ENCODE measurements at regions not wholly inside any gene's neighbourhood (a gene's known extent, or its start where the extent isn't known, plus 50 kb on each side); places are given as distances from the start of the nearest gene placed in this dataset.
A peak's percentile ranks its signal among the peaks of the same experiment; 100 is the strongest.
"Not testable (repeated sequence)": the region's sequence is repeated elsewhere in the genome, so short reads cannot be mapped to it uniquely, and the experiment has no call there.

DNA sequence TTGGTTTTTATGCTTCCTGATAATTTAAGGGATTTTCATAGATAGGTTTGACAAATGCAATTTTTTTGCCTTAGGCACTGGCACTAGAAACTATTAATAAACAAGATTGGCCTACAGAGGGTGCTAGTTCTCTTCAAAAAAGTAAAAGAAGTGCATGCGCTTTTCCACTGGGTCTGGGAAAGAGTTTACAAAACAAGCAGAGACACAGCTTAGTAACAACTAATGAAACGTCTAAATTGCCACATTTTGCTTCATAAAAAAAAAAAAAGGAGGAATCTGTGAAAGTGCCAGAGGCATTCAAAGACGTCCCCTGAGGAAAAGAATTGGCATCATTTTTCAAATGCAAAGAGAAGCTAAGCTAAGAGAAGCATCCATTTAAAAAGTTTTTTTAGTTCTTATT, 58.3 kb upstream of the EEA1 start:
- peak; percentile 91 for DNase-seq (ENCODE audit: low read depth)

DNA sequence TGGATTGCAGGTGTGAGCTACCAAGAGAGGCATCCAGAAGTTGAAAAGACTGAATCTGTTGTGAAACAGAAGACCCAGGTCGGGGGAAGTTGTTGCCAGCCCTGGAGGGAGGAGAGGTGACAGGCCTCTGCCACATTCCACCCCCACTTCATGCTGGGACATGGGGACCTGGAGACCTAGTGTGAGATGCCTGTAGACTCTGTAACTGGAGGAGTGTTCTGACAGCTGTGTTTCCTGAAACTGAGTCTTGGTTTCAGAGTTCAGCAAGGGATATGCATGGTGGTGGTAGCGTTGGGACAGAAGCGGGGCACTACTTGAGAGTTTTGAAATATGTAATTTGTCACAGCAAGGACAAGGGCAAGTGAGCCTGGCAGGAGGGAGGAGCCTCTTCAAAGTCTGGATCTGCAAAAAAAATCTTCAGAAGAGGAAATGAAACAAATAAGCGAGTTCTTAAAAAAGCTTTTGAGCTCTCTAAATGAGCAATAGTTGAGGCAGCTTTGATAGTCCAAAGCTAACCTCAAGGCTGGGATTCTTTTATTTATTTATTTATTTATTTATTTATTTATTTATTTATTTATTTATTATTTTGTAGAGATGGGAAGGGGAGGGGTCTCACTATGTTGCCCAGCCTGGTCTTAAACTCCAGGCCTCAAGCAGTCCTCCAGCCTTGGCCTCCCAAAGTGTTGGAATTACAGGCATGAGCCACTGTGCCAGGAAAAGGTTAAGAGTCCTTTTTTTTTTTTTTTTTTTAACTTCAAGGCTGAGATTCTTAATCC, 58.9 kb upstream of the EEA1 start:
- DNase-seq (ENCODE audit: low read depth): no peak

DNA sequence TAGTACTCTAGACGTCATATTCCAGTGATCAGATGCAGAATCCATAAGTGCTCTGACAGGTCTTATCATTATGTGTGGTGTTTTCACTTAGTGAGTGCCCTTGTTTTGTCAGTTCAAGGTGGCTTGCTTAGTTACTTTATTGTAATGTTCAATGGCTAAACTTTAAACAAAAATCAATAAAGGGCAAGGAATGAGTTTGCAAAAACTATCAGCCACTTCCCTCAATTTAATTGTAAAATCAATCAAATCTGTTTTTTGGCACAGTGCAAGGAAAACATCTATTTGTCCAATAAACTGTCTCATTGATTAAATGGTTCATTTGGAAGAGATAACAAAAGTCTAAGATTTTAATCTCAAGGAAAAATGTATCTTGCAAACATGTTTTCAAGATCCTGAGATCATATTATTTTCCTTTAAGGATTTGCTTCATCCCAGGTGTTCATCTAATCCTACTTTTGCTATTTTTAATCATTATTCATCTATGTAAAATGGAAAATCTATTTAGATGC, 59.6 kb upstream of the EEA1 start:
- no peak for DNase-seq (ENCODE audit: low read depth)

GRCh38 chr12:92989715-92990484, 60.8 kb upstream of the EEA1 start:
- no peak for DNase-seq (ENCODE audit: low read depth)

DNA sequence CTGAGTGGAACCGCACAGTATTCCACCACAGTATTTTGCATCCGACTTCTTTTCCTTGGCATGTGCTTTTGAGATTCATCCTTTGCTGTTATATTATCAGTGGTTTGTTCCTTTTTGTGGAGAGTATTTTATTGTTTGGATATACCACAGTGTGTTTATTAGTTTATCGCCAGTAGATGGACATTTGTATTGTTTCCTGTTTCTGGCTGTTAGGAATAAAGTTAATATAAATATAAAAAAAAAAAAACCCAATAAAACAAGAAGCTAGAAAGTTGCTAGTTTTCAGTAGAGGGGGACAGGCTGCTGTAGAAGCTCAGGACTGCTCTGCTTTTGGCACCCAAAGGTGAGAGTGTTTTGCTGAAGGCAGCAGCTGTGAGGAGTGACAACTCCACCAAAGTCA, 62.0 kb upstream of the EEA1 start:
- no peak for DNase-seq (ENCODE audit: low read depth)

GRCh38 chr12:92992041-92992440, 62.9 kb upstream of the EEA1 start:
- DNase-seq (ENCODE audit: low read depth): peak; percentile 51

DNA sequence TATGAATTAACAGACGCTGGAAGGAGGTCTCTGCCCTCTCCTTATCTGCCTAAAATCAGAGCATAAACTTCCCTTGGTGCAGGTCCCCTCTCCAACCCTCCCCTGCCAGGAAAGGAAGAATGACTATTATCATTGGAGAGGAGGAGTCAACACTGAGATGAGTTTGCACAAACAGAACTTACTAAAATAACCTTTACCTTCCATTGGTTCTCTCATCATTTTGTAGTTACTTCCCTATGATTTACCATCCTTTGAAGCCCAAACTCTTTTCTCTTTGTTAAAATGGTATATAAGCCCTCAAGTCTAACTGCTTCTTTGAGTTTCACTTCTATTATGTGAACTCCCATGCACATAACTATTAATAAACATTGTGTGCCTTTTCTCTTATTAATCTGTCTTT, 64.2 kb upstream of the EEA1 start:
- no peak for DNase-seq (ENCODE audit: low read depth)

GRCh38 chr12:92995258-92995903, 66.3 kb upstream of the EEA1 start:
- no peak for DNase-seq (ENCODE audit: low read depth)

DNA sequence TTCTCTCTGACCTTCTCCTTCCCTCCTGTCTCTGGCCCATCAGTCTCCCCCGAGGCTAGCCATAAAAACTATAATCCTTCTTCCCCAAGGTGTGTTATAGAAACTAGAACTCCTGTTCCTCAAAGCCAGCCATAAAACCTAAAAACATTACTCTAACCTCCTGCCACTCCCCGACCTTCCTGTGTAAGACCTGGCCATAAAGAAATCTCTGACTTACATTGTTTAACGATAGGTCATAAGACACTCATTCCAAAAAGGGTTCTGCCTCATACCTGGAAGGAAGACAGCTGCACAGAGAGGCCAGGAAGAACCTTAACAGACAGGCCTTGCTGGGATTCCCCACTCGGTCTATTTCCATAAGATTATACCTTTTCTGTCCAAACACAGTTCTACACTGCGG, 70.9 kb upstream of the EEA1 start:
- DNase-seq (ENCODE audit: low read depth): no peak

- no peak for DNase-seq (ENCODE audit: low read depth)
Observed at GRCh38 chr12:93001407-93001806, 72.3 kb upstream of the EEA1 start.

DNA sequence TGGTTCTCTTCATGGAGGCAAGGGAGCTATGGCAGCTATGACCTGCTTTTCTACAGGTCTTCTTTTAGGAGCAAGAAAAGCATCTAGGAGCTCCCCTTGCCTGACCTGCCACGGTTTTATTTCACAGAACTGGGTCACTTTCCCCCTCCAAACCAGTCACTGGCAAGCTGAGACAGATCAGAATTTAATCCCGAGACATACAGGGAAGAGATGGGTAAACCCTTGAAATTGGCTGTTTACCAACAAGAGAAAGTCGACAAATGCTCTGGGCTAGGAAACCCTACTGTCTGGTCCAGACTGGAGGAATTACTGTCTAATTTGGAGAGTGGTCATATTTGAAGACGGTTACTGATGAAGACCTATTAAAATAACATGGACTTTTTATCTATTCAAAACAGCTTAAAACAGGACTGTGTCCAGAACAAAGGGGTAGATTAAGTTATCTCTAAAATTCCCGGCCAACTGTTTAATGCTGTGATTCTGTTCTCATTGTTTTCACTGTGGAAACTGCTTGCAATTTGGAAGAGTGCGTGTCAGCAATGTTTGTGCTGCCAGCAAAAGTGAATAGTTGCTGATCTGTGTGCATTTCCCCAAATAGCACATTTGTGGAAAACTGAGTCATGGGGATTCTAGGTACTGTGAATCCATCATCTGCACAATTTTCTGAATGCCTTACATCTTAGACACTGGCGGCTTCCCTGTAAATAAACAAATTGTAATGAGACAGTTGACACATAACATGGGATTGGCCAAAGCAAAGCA, 73.4 kb upstream of the EEA1 start:
- DNase-seq (ENCODE audit: low read depth): peak; percentile 67

DNA sequence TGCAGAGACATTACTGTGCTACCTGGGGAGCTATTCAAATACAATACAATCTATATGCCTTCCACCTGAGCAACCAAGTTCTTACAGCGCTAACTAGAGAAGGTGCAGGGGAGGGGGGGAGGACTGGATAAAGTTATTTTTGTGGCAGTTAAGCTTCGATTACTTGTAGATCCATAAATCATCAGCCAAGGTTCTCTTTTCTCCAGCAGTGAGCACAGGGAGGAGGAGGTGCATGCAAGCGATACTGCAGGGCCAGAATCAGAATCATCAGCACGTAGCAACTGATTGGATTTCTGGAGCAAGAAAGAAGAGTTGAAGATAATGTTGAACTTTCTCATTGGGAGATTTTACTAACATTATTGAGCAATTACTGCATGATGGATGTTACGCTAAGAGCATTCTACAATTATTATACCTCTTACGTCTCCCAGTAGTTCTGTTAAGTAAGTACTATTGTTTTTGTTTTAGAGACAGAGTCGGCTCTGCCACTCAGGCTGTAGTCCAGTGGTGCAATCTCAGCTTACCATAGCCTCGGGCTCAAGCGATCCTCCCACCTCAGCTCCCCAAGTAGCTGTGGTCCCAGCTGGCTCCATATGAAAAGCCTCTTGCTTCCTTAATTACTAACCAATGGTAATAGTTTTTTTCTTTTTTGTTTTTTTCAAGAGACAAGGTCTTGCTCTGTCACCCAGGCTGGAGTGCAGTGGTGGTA, 74.6 kb upstream of the EEA1 start:
- peak; percentile 12 for DNase-seq (ENCODE audit: low read depth)

DNA sequence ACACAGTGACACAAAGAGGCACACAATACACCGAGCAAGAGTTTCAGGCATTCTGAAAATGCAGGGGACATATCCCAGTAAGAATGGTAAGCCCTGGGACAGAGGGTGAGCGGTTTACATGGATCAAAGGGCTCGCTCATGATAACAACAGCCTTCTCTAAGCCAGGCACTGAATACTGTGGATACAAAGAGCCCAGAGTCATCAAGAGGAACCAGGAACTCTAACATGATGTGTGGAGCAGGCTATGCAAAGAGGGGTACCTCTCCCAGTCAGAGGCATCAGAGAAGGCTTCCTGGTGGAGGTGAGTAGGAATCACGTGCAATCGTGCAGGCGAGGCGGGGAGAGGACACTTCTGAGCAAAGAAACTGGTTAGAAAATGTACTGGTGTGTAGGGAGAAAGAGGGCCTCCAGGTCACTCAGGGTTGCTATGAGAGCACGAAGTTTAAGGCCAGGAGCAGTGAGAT, 76.9 kb upstream of the EEA1 start:
- DNase-seq (ENCODE audit: low read depth): no peak

DNA sequence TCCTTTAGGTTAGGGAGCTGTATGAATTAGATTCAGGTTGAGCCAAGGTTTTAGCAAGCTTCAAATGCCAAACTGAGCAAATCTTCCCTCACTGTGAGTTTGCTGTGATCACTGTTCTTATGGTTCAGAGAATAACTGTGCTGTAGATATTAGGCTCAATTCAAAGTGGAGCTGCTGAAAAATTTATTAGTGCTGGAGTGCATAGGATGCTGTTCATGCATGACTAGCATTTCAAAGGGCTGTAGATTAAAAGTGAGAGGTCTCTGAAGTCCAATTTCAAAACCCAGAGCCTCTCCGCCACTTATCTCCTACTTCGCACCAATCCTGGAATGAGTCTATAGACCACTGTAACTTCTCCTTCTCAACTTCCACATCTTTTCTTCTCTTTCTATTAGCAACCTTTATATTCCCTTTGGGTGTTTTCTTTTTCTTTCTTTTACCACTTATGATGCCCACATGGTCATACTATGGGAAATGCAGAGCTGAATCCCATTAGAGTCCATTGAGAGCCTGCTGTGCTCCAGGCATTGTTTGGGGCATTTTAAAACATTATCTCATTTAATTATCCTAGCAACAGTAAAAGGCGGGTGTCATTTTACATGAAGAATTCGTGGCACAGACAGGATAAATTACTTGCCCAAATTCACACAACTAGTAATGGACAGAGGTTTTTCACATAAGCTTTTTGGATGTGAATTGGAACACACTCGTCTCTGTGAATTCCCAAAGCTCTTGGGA, 77.5 kb upstream of the EEA1 start:
- DNase-seq (ENCODE audit: low read depth): no peak

GRCh38 chr12:93007544-93007943, 78.4 kb upstream of the EEA1 start:
- DNase-seq (ENCODE audit: low read depth): no peak

- no peak for DNase-seq (ENCODE audit: low read depth)
Observed at GRCh38 chr12:93008044-93008778, 79.1 kb upstream of the EEA1 start.

GRCh38 chr12:93008880-93009279, 79.8 kb upstream of the EEA1 start:
- DNase-seq (ENCODE audit: low read depth): not testable (repeated sequence)

GRCh38 chr12:93009533-93009932, 80.4 kb upstream of the EEA1 start:
- DNase-seq (ENCODE audit: low read depth): no peak

DNA sequence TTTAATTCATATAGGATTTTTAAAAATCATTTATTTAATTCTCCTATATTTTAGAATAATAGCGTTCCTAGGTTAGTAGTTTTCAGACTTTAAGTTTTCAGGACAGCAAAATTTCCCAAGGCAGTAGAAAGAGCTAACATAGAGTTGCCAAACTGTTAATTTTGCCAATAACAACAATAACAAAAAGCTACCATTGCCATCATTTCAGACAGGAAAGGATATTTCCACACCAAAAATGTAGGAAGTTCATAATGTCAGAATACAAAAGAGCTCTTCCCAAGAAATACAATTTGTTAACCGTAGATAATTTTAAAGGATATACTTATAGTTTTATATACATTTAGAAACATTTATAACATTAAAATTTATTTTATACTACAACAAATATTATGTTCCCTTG, 81.4 kb upstream of the EEA1 start:
- DNase-seq (ENCODE audit: low read depth): no peak

DNA sequence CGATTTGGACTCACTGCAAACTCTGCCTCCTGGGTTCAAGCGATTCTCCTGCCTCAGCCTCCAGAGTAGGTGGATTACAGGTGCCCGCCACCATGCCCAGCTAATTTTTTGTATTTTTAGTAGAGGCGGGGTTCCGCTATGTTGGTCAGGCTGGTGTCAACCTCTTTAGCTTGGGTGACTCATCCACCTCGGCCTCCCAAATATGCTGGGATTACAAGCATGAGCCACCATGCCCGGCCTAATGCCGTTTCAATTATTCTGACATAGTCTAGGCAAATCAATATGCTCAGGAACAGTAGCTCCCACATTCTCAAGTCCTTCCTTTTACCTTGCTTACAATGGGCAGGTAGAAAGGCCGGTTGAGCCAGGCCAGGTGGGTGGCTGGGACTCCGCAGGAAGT, 82.0 kb upstream of the EEA1 start:
- no peak for DNase-seq (ENCODE audit: low read depth)
